HEK293 (cell line): ENCODE measurements at regions not wholly inside any gene's neighbourhood (a gene's known extent, or its start where the extent isn't known, plus 50 kb on each side); places are given as distances from the start of the nearest gene placed in this dataset.

ENCODE experiments used
- CTCF ChIA-PET: fragments of 350-600 bp; formaldehyde crosslinking; extraction: SDS; loops from one replicate; lab custom pipeline; 2021; ENCODE audit warnings: antibody characterized with exemption; lab: Yijun Ruan, JAX
- POLR2A ChIA-PET: fragments of 300-600 bp; formaldehyde crosslinking; extraction: SDS; loops from one replicate; lab custom pipeline; 2020; ENCODE audit warnings: antibody characterized with exemption, inconsistent platforms; lab: Yijun Ruan, JAX
- H3K27ac ChIP-seq: fragments of 200-500 bp; sonication (Bioruptor generic); 2 replicates; pipeline ENCODE4 v1.5.1; 2014; ENCODE audit warnings: low read depth, low read length, control low read depth, inconsistent platforms; ENCODE audit errors: extremely low read depth
- H3K36me3 ChIP-seq, 2 experiments: fragments of 200-500 bp in 1 of 2; sonication (Bioruptor generic) in 1 of 2; 1 replicate in 1 of 2; 2 replicates in 1 of 2; pipeline ENCODE4 v1.5.1; 2014 to 2017; ENCODE audit warnings: inconsistent platforms in 2 of 2, low read length in 2 of 2; ENCODE audit not compliant: control insufficient read depth in 2 of 2, insufficient read depth in 1 of 2
- H3K4me1 ChIP-seq: fragments of 200-500 bp; sonication (Bioruptor generic); 2 replicates; pipeline ENCODE4 v1.5.1; 2014; ENCODE audit warnings: mild to moderate bottlenecking, low read length, inconsistent platforms; ENCODE audit not compliant: control insufficient read depth, insufficient read depth
- H3K4me3 ChIP-seq: 2 replicates; pipeline ENCODE4 v1.5.1; 2011; ENCODE audit warnings: low read depth, mild to moderate bottlenecking, control low read depth, low read length, moderate library complexity
- H3K9me3 ChIP-seq: fragments of 200-500 bp; sonication (Bioruptor generic); 2 replicates; pipeline ENCODE4 v1.5.1; 2014; ENCODE audit warnings: low read depth, low read length, inconsistent platforms; ENCODE audit not compliant: control insufficient read depth, insufficient read depth
- EGR2 ChIP-seq: fragments of 450-650 bp; formaldehyde crosslinking; IDR thresholded peaks from 2 replicates; pipeline ENCODE4 v1.5.1; 2016; ENCODE audit warnings: low read depth, missing biosample characterization, missing genetic modification characterization
- HOXC10 ChIP-seq: sonication (generic); formaldehyde crosslinking; IDR thresholded peaks from 2 replicates; pipeline ENCODE4 v1.8.1; 2023; ENCODE audit warnings: mild to moderate bottlenecking, missing genetic modification reagents
- KLF7 ChIP-seq: fragments of 450-650 bp; formaldehyde crosslinking; IDR thresholded peaks from 2 replicates; pipeline ENCODE4 v1.5.1; 2016; ENCODE audit warnings: missing biosample characterization, missing genetic modification characterization, borderline replicate concordance
- MYNN ChIP-seq: fragments of 450-650 bp; formaldehyde crosslinking; IDR thresholded peaks from 2 replicates; pipeline ENCODE4 v1.5.1; 2016; ENCODE audit warnings: missing biosample characterization, missing genetic modification characterization, borderline replicate concordance
- ZBTB8A ChIP-seq: fragments of 450-650 bp; formaldehyde crosslinking; IDR thresholded peaks from 2 replicates; pipeline ENCODE4 v1.5.1; 2016; ENCODE audit warnings: missing biosample characterization, missing genetic modification characterization
- ZNF112 ChIP-seq: fragments of 450-650 bp; formaldehyde crosslinking; IDR thresholded peaks from 2 replicates; pipeline ENCODE4 v1.5.0; 2017; ENCODE audit warnings: missing biosample characterization, missing genetic modification characterization
- ZNF114 ChIP-seq: fragments of 450-650 bp; formaldehyde crosslinking; IDR thresholded peaks from 2 replicates; pipeline ENCODE4 v1.5.0; 2017; ENCODE audit warnings: missing biosample characterization, missing genetic modification characterization
- ZNF266 ChIP-seq: fragments of 450-650 bp; formaldehyde crosslinking; IDR thresholded peaks from 2 replicates; pipeline ENCODE4 v1.5.1; 2016; ENCODE audit warnings: missing biosample characterization, missing genetic modification characterization, low read depth
- ZNF335 ChIP-seq: fragments of 450-650 bp; formaldehyde crosslinking; conservative IDR thresholded peaks from 2 replicates; pipeline ENCODE4 v1.5.1; 2016; ENCODE audit warnings: missing biosample characterization, missing genetic modification characterization
- ZNF501 ChIP-seq: fragments of 450-650 bp; formaldehyde crosslinking; IDR thresholded peaks from 2 replicates; pipeline ENCODE4 v1.5.1; 2016; ENCODE audit warnings: missing biosample characterization, missing genetic modification characterization
- ZNF549 ChIP-seq: fragments of 450-650 bp; IDR thresholded peaks from 2 replicates; pipeline ENCODE4 v1.5.1; 2018; ENCODE audit warnings: missing biosample characterization, missing genetic modification characterization, mild to moderate bottlenecking, inconsistent platforms, moderate library complexity
- ZNF560 ChIP-seq: fragments of 450-650 bp; formaldehyde crosslinking; IDR thresholded peaks from 2 replicates; pipeline ENCODE4 v1.5.1; 2017; ENCODE audit warnings: missing biosample characterization, missing genetic modification characterization, borderline replicate concordance
- ZNF776 ChIP-seq: fragments of 450-650 bp; formaldehyde crosslinking; IDR thresholded peaks from 2 replicates; pipeline ENCODE4 v1.5.0; 2017; ENCODE audit warnings: missing biosample characterization, missing genetic modification characterization, borderline replicate concordance
- ZNF843 ChIP-seq: fragments of 450-650 bp; formaldehyde crosslinking; IDR thresholded peaks from 2 replicates; pipeline ENCODE4 v1.5.1; 2016; ENCODE audit warnings: missing biosample characterization, missing genetic modification characterization
- TF ChIP-seq, protein P1 (sequence below): fragments of 450-650 bp; formaldehyde crosslinking; IDR thresholded peaks from 2 replicates; pipeline ENCODE4 v1.5.1; 2016; ENCODE audit warnings: missing biosample characterization, missing genetic modification characterization
- TF ChIP-seq, protein P2 (sequence below): fragments of 450-650 bp; formaldehyde crosslinking; IDR thresholded peaks from 2 replicates; pipeline ENCODE4 v1.5.1; 2016; ENCODE audit warnings: missing biosample characterization, missing genetic modification characterization
- TF ChIP-seq, protein P3 (sequence below): fragments of 450-650 bp; formaldehyde crosslinking; IDR thresholded peaks from 2 replicates; pipeline ENCODE4; 2016; ENCODE audit warnings: missing biosample characterization, missing genetic modification characterization
- TF ChIP-seq, protein P4 (sequence below): fragments of 450-650 bp; formaldehyde crosslinking; IDR thresholded peaks from 2 replicates; pipeline ENCODE4 v1.5.1; 2017; ENCODE audit warnings: missing biosample characterization, mild to moderate bottlenecking, missing genetic modification characterization, moderate library complexity
- TF ChIP-seq, protein P5 (sequence below): fragments of 450-650 bp; formaldehyde crosslinking; IDR thresholded peaks from 2 replicates; pipeline ENCODE4 v1.5.1; 2016; ENCODE audit warnings: missing biosample characterization, missing genetic modification characterization
- TF ChIP-seq, protein P6 (sequence below): fragments of 450-650 bp; formaldehyde crosslinking; IDR thresholded peaks from 2 replicates; pipeline ENCODE4 v1.5.1; 2016; ENCODE audit warnings: missing biosample characterization, missing genetic modification characterization
- TF ChIP-seq, protein P7 (sequence below): IDR thresholded peaks from 2 replicates; pipeline ENCODE4 v1.6.1; 2011; ENCODE audit warnings: mild to moderate bottlenecking, low read depth, low read length, borderline replicate concordance

DNA sequence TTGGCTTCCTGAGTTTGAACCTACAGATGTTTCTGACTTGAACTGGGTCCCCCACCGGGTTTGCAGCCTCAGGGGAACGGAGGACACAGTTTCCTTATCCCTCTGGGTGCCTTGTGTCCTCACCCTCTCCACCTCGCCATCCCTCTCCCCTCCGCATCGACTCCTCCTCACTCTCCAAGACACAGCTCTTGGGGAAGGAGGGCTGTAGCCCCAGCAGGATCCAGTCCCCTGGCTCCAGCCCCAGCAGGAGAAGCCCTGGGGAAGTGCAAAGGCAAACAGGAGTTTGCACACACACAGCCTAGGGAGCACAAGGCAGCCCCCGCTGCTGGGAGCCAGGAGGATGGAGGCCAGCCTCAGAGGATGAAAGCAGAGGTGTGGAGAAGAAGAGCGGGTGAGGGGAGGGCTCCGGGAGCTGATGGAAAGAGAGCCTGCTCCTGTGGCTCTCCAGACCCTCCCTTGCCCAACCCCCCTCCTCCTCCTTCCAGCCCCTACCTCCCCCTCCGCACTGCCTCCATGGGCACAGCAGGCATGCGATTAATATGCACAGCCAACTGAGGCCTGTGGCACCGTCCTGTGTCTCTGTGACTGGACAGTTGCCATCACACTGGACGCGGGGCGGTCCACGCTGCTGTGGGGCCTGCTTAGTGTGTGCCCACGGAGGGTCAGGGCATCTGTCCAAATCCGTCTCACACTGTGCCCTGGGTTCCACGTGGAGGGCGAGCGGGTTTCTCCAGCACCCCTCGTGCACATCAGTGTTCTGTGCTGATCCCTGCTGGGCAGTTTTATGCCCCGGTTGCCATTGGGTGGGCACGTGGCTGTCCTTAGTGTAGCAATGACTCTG lies 193.7 kb upstream of the DIO3 start (continued):
- TF ChIP-seq ZNF501 (tag by site-specific recombination), result no peak
- TF ChIP-seq, all 188 proteins: peak for 0

DNA sequence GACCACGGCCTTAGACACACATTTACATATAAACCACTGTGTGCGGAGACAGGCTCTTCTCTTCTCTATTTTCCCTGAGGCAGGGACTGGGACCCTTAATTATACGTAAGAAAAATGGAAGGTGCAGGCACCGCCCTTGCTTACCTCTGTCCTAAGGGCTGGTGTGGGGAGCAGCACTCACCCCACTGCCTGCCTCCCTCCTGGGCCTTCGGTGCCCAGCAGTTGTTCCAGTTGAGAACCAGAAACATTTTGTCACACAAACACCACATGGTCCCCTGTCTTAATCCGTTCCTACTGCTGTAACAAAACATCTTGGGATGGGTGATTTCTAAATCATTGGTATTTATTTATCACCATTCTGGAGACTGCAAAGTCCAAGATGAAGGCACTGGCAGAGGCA lies 192.7 kb upstream of the DIO3 start:
- Histone ChIP-seq H3K27ac (no peak overlapping the region), H3K9me3 (no peaks in the 10 kb centered on the region), H3K4me1 (no peaks in the 10 kb centered on the region), H3K36me3 (no peaks in the 10 kb centered on the region), H3K4me3 (no peak overlapping the region)
- ChIA-PET CTCF (interaction anchor here (0.5 to 1.6 kb wide), 2 partner anchors 29 to 1924 kb away, joined by 5 read pairs; no protein-coding TSS in a partner anchor), POLR2A (no interaction called here)
- TF ChIP-seq, protein P1, sequence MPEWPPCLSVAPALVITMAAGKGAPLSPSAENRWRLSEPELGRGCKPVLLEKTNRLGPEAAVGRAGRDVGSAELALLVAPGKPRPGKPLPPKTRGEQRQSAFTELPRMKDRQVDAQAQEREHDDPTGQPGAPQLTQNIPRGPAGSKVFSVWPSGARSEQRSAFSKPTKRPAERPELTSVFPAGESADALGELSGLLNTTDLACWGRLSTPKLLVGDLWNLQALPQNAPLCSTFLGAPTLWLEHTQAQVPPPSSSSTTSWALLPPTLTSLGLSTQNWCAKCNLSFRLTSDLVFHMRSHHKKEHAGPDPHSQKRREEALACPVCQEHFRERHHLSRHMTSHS, result no peak
- no peak for TF ChIP-seq KLF7 (tag by site-specific recombination)
- TF ChIP-seq ZNF549 (tag by site-specific recombination), result no peak
- TF ChIP-seq, protein P2, sequence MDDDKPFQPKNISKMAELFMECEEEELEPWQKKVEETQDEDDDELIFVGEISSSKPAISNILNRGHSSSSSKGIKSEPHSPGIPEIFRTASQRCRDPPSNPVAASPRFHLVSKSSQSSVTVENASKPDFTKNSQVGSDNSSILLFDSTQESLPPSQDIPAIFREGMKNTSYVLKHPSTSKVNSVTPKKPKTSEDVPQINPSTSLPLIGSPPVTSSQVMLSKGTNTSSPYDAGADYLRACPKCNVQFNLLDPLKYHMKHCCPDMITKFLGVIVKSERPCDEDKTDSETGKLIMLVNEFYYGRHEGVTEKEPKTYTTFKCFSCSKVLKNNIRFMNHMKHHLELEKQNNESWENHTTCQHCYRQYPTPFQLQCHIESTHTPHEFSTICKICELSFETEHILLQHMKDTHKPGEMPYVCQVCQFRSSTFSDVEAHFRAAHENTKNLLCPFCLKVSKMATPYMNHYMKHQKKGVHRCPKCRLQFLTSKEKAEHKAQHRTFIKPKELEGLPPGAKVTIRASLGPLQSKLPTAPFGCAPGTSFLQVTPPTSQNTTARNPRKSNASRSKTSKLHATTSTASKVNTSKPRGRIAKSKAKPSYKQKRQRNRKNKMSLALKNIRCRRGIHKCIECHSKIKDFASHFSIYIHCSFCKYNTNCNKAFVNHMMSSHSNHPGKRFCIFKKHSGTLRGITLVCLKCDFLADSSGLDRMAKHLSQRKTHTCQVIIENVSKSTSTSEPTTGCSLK (tag by site-specific recombination), result no peak
- TF ChIP-seq MYNN (tag by site-specific recombination), result no peak
- no peak for TF ChIP-seq ZNF114 (tag by site-specific recombination)
- no peak for TF ChIP-seq ZBTB8A (tag by site-specific recombination)
- TF ChIP-seq, protein P3, sequence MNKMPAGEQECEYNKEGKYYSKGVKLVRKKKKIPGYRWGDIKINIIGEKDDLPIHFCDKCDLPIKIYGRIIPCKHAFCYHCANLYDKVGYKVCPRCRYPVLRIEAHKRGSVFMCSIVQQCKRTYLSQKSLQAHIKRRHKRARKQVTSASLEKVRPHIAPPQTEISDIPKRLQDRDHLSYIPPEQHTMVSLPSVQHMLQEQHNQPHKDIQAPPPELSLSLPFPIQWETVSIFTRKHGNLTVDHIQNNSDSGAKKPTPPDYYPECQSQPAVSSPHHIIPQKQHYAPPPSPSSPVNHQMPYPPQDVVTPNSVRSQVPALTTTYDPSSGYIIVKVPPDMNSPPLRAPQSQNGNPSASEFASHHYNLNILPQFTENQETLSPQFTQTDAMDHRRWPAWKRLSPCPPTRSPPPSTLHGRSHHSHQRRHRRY (tag by site-specific recombination), result no peak
- TF ChIP-seq HOXC10 (CRISPR knock-in tag), result no peak
- TF ChIP-seq, protein P4, sequence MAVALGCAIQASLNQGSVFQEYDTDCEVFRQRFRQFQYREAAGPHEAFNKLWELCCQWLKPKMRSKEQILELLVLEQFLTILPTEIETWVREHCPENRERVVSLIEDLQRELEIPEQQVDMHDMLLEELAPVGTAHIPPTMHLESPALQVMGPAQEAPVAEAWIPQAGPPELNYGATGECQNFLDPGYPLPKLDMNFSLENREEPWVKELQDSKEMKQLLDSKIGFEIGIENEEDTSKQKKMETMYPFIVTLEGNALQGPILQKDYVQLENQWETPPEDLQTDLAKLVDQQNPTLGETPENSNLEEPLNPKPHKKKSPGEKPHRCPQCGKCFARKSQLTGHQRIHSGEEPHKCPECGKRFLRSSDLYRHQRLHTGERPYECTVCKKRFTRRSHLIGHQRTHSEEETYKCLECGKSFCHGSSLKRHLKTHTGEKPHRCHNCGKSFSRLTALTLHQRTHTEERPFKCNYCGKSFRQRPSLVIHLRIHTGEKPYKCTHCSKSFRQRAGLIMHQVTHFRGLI, result no peak
- TF ChIP-seq ZNF843 (tag by site-specific recombination), result no peak
- TF ChIP-seq EGR2 (tag by site-specific recombination), result no peak
- no peak for TF ChIP-seq ZNF266
- no peak for TF ChIP-seq ZNF112
- no peak for TF ChIP-seq ZNF776
- TF ChIP-seq ZNF335 (tag by site-specific recombination), result no peak
- TF ChIP-seq, protein P5, sequence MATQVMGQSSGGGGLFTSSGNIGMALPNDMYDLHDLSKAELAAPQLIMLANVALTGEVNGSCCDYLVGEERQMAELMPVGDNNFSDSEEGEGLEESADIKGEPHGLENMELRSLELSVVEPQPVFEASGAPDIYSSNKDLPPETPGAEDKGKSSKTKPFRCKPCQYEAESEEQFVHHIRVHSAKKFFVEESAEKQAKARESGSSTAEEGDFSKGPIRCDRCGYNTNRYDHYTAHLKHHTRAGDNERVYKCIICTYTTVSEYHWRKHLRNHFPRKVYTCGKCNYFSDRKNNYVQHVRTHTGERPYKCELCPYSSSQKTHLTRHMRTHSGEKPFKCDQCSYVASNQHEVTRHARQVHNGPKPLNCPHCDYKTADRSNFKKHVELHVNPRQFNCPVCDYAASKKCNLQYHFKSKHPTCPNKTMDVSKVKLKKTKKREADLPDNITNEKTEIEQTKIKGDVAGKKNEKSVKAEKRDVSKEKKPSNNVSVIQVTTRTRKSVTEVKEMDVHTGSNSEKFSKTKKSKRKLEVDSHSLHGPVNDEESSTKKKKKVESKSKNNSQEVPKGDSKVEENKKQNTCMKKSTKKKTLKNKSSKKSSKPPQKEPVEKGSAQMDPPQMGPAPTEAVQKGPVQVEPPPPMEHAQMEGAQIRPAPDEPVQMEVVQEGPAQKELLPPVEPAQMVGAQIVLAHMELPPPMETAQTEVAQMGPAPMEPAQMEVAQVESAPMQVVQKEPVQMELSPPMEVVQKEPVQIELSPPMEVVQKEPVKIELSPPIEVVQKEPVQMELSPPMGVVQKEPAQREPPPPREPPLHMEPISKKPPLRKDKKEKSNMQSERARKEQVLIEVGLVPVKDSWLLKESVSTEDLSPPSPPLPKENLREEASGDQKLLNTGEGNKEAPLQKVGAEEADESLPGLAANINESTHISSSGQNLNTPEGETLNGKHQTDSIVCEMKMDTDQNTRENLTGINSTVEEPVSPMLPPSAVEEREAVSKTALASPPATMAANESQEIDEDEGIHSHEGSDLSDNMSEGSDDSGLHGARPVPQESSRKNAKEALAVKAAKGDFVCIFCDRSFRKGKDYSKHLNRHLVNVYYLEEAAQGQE, result no peak
- TF ChIP-seq, protein P6, sequence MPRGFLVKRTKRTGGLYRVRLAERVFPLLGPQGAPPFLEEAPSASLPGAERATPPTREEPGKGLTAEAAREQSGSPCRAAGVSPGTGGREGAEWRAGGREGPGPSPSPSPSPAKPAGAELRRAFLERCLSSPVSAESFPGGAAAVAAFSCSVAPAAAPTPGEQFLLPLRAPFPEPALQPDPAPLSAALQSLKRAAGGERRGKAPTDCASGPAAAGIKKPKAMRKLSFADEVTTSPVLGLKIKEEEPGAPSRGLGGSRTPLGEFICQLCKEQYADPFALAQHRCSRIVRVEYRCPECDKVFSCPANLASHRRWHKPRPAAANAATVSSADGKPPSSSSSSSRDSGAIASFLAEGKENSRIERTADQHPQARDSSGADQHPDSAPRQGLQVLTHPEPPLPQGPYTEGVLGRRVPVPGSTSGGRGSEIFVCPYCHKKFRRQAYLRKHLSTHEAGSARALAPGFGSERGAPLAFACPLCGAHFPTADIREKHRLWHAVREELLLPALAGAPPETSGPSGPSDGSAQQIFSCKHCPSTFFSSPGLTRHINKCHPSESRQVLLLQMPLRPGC (tag by site-specific recombination), result no peak
- no peak for TF ChIP-seq ZNF560 (tag by site-specific recombination)
- TF ChIP-seq, protein P7, sequence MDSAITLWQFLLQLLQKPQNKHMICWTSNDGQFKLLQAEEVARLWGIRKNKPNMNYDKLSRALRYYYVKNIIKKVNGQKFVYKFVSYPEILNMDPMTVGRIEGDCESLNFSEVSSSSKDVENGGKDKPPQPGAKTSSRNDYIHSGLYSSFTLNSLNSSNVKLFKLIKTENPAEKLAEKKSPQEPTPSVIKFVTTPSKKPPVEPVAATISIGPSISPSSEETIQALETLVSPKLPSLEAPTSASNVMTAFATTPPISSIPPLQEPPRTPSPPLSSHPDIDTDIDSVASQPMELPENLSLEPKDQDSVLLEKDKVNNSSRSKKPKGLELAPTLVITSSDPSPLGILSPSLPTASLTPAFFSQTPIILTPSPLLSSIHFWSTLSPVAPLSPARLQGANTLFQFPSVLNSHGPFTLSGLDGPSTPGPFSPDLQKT, result no peak
